ENCODE measurements at regions not wholly inside any gene's neighbourhood (a gene's known extent, or its start where the extent isn't known, plus 50 kb on each side); places are given as distances from the start of the nearest gene placed in this dataset.

DNA sequence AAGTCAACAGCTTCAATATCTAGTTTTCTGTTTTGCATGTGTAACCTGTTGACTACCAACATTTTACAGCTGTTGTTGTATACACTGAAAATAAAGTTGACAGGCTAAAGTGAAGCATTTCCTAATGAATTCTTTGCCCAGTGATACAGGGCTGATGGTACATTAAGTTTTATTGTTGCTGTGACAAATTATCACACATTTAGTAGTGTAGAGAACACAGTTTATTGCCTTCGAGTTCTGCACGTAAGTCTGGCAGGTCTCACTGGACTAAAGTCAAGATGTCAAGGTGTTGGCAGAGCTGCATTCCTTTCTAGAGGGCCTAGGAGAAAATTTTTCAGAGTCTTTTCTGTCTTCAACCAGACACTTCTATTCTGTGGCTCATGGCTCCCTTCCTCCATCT is 184.2 kb downstream of the SLITRK6 start:
- no peaks in the 10 kb centered on the region for H4K20me1 ChIP-seq (ENCODE audit: insufficient read depth, low read length, poor library complexity, severe bottlenecking)
- H3K4me1 ChIP-seq (ENCODE audit: insufficient read depth, low read length, poor library complexity, severe bottlenecking), result peaks cover 32% of the 10 kb centered on the region
- H2AFZ ChIP-seq (ENCODE audit: low read length), result no peak overlapping the region

DNA sequence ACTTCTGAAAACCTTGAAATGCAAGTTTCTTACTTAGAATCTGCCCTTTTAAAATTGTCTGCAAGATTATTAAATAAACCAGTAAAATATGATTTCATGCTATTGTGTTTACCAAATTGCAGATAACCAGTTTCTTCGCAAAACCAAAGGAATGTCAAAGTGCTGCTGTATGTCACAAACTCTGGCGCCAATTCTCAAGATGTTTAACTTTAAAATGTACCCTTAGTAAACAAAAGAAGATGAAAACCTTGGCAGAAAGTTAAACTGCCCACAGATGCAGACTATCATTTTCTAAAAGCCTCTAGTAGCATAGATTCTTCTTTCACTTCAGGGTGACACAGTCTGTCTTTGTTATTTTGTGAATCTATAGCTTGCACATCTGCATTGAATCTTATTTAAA is 189.2 kb downstream of the SLITRK6 start:
- Histone ChIP-seq H3F3A (ENCODE audit: low read depth) (no peaks in the 10 kb centered on the region), H3K4me1 (ENCODE audit: insufficient read depth, low read length, poor library complexity, severe bottlenecking) (peaks cover 9% of the 10 kb centered on the region), H3K79me2 (ENCODE audit: insufficient read depth, low read length) (no peaks in the 10 kb centered on the region), H3K4me3 (ENCODE audit: low read length, poor library complexity, severe bottlenecking) (no peak overlapping the region), H3K9me2 (replicated peaks; ENCODE audit: low read depth, low read length) (no peaks in the 10 kb centered on the region), H3K4me2 (ENCODE audit: low read depth, low read length, poor library complexity, severe bottlenecking) (no peak overlapping the region), H3K27me3 (ENCODE audit: insufficient read depth, low read length, poor library complexity, severe bottlenecking) (no peaks in the 10 kb centered on the region), H3K9me3 (ENCODE audit: insufficient read depth, low read depth, low read length) (no peaks in the 10 kb centered on the region), H4K20me1 (ENCODE audit: insufficient read depth, low read length, poor library complexity, severe bottlenecking) (no peaks in the 10 kb centered on the region), H2AFZ (ENCODE audit: low read length) (no peak overlapping the region), H3K9ac (ENCODE audit: low read depth, low read length, poor library complexity, severe bottlenecking) (no peak overlapping the region), H3K36me3 (ENCODE audit: insufficient read depth, low read length) (no peaks in the 10 kb centered on the region)
- TF ChIP-seq, protein P1, sequence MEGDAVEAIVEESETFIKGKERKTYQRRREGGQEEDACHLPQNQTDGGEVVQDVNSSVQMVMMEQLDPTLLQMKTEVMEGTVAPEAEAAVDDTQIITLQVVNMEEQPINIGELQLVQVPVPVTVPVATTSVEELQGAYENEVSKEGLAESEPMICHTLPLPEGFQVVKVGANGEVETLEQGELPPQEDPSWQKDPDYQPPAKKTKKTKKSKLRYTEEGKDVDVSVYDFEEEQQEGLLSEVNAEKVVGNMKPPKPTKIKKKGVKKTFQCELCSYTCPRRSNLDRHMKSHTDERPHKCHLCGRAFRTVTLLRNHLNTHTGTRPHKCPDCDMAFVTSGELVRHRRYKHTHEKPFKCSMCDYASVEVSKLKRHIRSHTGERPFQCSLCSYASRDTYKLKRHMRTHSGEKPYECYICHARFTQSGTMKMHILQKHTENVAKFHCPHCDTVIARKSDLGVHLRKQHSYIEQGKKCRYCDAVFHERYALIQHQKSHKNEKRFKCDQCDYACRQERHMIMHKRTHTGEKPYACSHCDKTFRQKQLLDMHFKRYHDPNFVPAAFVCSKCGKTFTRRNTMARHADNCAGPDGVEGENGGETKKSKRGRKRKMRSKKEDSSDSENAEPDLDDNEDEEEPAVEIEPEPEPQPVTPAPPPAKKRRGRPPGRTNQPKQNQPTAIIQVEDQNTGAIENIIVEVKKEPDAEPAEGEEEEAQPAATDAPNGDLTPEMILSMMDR (conservative IDR thresholded peaks at IDR 0.05; ENCODE audit: low read length), result no peak
- no peak for TF ChIP-seq EZH2phosphoT487 (IDR thresholded peaks at IDR 0.05; ENCODE audit: borderline replicate concordance)

More for the DNA sequence above, 184.2 kb downstream of the SLITRK6 start:
- Histone ChIP-seq H3K4me3 (ENCODE audit: low read length, poor library complexity, severe bottlenecking) (no peak overlapping the region), H3K36me3 (ENCODE audit: insufficient read depth, low read length) (no peaks in the 10 kb centered on the region), H3K9me3 (ENCODE audit: insufficient read depth, low read depth, low read length) (no peaks in the 10 kb centered on the region), H3F3A (ENCODE audit: low read depth) (0 out of 2 replicates have a peak, but pooled peaks cover 5% of the 10 kb centered on the region), H3K4me2 (ENCODE audit: low read depth, low read length, poor library complexity, severe bottlenecking) (no peak overlapping the region), H3K79me2 (ENCODE audit: insufficient read depth, low read length) (no peaks in the 10 kb centered on the region), H3K27me3 (ENCODE audit: insufficient read depth, low read length, poor library complexity, severe bottlenecking) (no peaks in the 10 kb centered on the region), H3K9ac (ENCODE audit: low read depth, low read length, poor library complexity, severe bottlenecking) (no peak overlapping the region), H3K9me2 (replicated peaks; ENCODE audit: low read depth, low read length) (no peaks in the 10 kb centered on the region)
- TF ChIP-seq, protein P1 (conservative IDR thresholded peaks at IDR 0.05; ENCODE audit: low read length), result no peak
- TF ChIP-seq EZH2phosphoT487 (IDR thresholded peaks at IDR 0.05; ENCODE audit: borderline replicate concordance), result no peak

DNA sequence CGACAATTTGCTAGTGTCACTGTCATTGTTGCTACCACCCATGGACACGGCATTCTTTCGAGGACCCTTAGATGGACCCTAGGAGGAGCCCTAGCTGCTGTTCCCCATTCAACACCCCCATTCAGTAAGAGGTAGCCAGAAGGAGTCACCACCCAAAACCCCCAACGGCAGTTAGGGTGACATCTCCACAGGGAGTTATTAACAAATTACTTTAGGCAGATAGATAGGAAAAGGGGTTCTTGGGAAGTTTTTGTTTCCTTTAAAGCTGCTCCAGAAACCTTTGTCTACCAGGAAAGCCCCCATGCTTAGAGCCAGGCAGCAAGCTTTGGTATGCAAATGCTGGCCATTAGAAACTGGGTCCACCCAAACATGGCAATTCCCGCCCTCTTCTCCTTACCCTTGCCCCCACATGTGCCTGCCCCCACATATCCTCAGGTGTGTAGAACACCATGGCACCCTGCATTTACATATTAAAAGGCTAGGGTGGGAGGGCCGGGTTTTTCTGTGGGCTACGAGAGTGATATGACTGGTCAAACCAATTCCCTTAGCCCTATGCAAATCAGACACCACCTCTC is 190.9 kb downstream of the SLITRK6 start:
- Histone ChIP-seq H3K36me3 (ENCODE audit: insufficient read depth, low read length) (no peaks in the 10 kb centered on the region), H3K4me1 (ENCODE audit: insufficient read depth, low read length, poor library complexity, severe bottlenecking) (peaks cover under 1% of the 10 kb centered on the region), H3K9me2 (replicated peaks; ENCODE audit: low read depth, low read length) (no peaks in the 10 kb centered on the region), H3K27me3 (ENCODE audit: insufficient read depth, low read length, poor library complexity, severe bottlenecking) (no peaks in the 10 kb centered on the region), H3K79me2 (ENCODE audit: insufficient read depth, low read length) (no peaks in the 10 kb centered on the region), H3K4me3 (ENCODE audit: low read length, poor library complexity, severe bottlenecking) (no peak overlapping the region), H3F3A (ENCODE audit: low read depth) (no peaks in the 10 kb centered on the region), H3K9me3 (ENCODE audit: insufficient read depth, low read depth, low read length) (no peaks in the 10 kb centered on the region), H2AFZ (ENCODE audit: low read length) (no peak overlapping the region), H4K20me1 (ENCODE audit: insufficient read depth, low read length, poor library complexity, severe bottlenecking) (no peaks in the 10 kb centered on the region), H3K9ac (ENCODE audit: low read depth, low read length, poor library complexity, severe bottlenecking) (no peak overlapping the region), H3K4me2 (ENCODE audit: low read depth, low read length, poor library complexity, severe bottlenecking) (no peak overlapping the region)
- TF ChIP-seq, protein P1 (conservative IDR thresholded peaks at IDR 0.05; ENCODE audit: low read length), result no peak
- TF ChIP-seq EZH2phosphoT487 (IDR thresholded peaks at IDR 0.05; ENCODE audit: borderline replicate concordance), result no peak
